ENCODE measurements at regions not wholly inside any gene's neighbourhood (a gene's known extent, or its start where the extent isn't known, plus 50 kb on each side); places are given as distances from the start of the nearest gene placed in this dataset.
A peak's percentile ranks its signal among the peaks of the same experiment; 100 is the strongest.

- DNase-seq (ENCODE audit: low spot score), result no peak
Observed at GRCh38 chr2:136404925-136405324, 287.0 kb upstream of the CXCR4 start.

GRCh38 chr2:136404176-136404575, 286.2 kb upstream of the CXCR4 start:
- DNase-seq (ENCODE audit: low spot score), result no peak

- no peak for DNase-seq (ENCODE audit: low spot score)
Observed at GRCh38 chr2:136402281-136402680, 284.3 kb upstream of the CXCR4 start.

- DNase-seq (ENCODE audit: low spot score), result no peak
Observed at GRCh38 chr2:136399667-136400289, 281.8 kb upstream of the CXCR4 start.

DNA sequence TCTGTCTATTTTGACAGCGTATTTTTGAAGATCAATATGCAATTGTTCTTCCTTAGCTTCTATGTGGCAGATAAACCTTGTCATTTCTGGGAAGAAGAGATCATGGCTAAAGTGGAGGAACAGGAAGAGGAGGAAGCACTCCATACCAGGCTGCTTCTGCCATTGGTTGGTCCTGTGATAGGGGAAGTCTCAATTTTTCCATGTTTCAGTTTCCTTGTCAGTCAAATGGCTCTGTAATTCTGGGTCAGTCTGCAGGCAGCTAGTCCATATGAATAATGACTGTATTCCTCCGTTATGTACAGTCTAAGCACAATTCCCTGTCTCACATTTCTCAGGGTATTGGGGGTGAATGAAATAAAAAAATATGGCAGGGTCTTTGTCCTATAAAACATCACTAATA, 277.6 kb upstream of the CXCR4 start:
- no peak for DNase-seq (ENCODE audit: low spot score)

- no peak for DNase-seq (ENCODE audit: low spot score)
Observed at GRCh38 chr2:136394136-136395060, 276.4 kb upstream of the CXCR4 start.

GRCh38 chr2:136393514-136393913, 275.6 kb upstream of the CXCR4 start:
- DNase-seq (ENCODE audit: low spot score), result no peak

GRCh38 chr2:136392897-136393505, 275.1 kb upstream of the CXCR4 start:
- DNase-seq (ENCODE audit: low spot score), result no peak

DNA sequence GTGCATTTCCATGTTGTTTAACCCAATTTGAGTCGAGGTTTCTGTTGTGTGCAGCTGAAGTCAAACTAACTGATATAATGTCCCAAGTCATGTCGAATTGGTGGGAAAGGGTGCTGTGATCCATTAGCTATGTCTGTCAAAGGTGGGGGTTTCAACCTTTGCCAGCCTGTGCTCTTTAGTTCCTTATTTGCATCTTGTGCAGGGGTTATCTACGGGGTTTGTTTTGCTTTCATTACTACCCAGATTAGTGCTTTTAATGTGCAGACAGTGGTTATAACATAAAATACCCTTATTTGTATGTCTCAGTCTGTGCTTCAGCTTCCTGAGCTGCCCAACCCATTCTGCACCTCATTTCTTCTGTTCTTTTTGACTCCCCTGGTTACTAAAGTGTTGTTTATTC, 271.9 kb upstream of the CXCR4 start:
- no peak for DNase-seq (ENCODE audit: low spot score)

GRCh38 chr2:136386046-136386445, 268.1 kb upstream of the CXCR4 start:
- DNase-seq (ENCODE audit: low spot score), result no peak

DNA sequence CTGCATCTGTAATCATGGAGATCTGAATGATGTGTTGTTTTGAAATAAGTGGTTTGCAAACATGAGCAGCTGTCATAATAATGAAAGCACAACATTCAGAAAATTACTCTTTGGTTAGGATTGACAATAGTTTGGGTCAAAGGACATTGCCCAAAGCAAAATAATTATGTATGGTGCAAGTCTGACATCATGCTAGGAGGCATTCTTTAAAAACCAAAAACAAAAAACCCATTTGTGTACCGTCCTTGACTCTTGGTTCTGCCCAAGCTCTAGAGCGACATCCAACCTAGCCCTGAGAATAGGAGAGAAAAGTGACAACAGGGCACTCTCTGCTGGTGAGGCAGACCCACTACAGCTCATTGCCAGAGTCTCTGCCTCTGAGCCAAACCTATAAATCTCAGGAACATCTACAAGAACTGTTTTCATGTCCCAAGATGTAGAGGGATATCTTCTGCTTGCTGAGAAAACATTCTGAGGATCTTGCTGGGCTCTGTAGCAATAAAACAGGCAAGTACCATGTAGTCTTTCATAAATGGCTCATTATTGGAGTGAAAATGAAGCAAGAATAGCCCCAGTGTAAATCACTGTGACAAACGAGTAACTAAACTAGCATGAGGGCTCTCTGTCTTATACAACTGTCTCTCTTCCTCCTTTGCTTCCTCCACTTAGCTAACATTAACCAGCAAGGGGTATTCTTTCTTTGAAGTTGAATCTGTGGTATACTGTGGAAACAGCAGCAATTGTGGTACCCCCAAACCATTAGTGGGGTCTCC, 266.8 kb upstream of the CXCR4 start:
- DNase-seq (ENCODE audit: low spot score), result peak; percentile 38

GRCh38 chr2:136383167-136383566, 265.2 kb upstream of the CXCR4 start:
- no peak for DNase-seq (ENCODE audit: low spot score)

GRCh38 chr2:136381722-136382633, 264.0 kb upstream of the CXCR4 start:
- DNase-seq (ENCODE audit: low spot score), result no peak

DNA sequence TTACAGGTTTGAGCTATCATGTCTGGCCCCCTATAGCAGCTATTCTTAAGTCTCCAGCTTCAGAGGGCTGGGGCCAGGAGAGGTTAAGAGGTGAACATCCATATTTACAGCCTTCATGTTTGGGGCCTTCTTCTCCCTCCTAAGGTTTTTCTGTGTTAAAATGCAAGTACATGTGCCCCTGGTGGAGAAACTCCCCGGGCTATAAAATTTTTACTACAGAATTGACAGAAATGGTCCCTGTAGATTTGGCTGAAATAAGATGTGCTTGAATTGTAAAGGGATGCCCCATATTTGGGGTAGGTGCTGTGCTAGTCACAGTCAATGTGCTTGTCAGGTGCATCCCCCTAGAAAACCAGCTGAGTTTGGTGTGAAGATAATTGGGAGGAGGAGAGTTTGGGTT, 263.3 kb upstream of the CXCR4 start:
- DNase-seq (ENCODE audit: low spot score), result no peak

GRCh38 chr2:136378712-136379595, 261.0 kb upstream of the CXCR4 start:
- peak; percentile 74 for DNase-seq (ENCODE audit: low spot score)

- DNase-seq (ENCODE audit: low spot score), result no peak
Observed at GRCh38 chr2:136377423-136378382, 259.8 kb upstream of the CXCR4 start.

DNA sequence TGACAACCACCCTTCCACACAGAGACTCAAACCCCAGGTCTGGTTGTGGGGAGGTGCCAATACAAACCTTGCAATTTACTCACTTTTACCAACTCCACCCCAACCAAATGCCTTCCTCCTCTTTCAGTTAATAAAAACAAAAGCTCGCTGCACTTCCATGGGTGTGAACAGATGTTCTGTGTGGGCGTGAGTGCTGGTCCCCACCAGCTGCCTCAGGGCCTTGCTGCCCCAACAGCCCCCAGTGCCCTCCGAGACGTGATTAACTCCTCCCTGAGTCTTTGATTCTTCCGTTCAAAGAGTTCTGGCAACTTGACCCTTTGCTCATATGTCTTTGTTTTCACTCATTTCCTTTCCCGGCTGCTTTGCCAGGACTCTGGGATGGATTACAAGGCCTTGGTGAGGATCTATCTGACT, 258.9 kb upstream of the CXCR4 start:
- no peak for DNase-seq (ENCODE audit: low spot score)

- DNase-seq (ENCODE audit: low spot score), result no peak
Observed at GRCh38 chr2:136376211-136376610, 258.3 kb upstream of the CXCR4 start.

All from SK-N-DZ (cell line).